IPS-18c (cell line): ENCODE measurements at regions not wholly inside any gene's neighbourhood (a gene's known extent, or its start where the extent isn't known, plus 50 kb on each side); places are given as distances from the start of the nearest gene placed in this dataset.
"Not testable (repeated sequence)": the region's sequence is repeated elsewhere in the genome, so short reads cannot be mapped to it uniquely, and the experiment has no call there.

ENCODE experiments used
- H3K4me3 ChIP-seq: 2 replicates; pipeline ENCODE4 v1.7.0; 2013; ENCODE audit warnings: low read depth, mild to moderate bottlenecking, low read length, moderate library complexity; ENCODE audit not compliant: insufficient read depth
- H3K9me3 ChIP-seq: one replicate; pipeline ENCODE4 v1.6.1; 2013; ENCODE audit warnings: mild to moderate bottlenecking, low read length, moderate library complexity; ENCODE audit not compliant: control insufficient read depth, insufficient read depth

DNA sequence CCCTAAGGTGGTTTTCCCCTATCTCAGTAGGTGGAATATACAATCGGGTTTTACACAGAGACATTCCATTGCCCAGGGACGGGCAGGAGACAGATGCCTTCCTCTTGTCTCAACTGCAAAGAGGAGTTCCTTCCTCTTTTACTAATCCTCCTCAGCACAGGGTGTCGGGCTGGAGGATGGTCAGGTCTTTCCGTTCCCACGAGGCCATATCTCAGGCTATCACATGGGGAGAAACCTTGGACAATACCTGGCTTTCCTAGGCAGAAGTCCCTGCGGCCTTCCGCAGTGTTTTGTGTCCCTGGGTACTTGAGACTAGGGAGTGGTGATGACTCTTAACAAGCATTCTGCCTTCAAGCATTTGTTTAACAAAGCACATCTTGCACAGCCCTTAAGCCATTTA lies 555.8 kb downstream of the HTR7 start:
- not testable (repeated sequence) for H3K9me3 ChIP-seq, H3K4me3 ChIP-seq

DNA sequence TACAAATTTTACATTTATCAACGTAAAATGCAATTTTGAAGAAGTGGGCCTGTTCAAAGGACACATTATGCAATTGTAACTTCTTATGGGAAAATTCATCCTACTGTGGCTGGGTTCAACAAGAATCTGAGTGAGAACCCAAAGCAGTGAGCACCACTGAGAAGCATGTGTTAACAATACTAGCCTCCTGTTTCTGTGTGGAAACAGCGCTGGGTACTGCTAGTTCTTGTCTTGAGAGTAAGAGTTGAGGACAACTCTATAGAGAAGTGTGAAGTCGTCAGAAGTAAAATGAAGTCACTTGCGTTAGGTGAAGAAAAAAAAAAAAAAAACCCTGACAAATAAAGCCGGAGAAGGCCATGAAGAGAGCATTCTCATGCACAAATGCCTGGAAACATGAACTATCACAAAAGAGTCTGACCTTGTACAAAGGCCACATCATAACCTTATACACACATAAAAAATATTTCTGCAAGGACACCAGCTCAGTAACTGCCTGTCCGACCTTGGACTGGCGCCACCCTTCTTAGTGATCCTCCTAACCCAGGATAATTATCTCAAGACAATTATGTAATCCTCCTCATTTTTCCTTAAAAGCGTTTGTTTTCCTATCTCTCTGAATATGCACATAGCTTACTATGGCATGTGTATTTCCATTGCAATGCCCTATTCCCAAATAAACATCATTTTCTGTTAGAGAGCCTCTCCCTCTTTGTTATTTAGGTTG lies 554.9 kb downstream of the HTR7 start:
- H3K9me3 ChIP-seq = no peaks in the 10 kb centered on the region
- H3K4me3 ChIP-seq = no peak overlapping the region

DNA sequence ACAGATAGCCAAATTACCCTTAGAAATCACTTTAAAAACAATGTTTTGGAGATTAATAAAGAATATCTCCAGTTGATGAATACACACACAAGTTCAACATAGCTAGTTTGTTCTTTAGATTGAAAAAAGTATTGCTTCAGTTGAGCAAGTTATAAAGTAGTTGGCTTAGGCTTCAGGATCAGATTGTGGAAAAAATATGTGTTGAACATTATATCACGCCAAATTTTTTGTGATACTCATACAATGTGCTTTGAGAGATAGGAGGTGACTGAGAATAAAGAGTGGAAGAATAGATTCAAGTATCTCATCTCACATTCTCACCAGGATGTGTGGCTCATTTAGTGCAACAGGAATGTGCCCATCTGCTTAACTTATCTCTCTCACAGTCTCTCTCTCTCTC lies 553.3 kb downstream of the HTR7 start:
- H3K9me3 ChIP-seq = no peaks in the 10 kb centered on the region
- no peak overlapping the region for H3K4me3 ChIP-seq

DNA sequence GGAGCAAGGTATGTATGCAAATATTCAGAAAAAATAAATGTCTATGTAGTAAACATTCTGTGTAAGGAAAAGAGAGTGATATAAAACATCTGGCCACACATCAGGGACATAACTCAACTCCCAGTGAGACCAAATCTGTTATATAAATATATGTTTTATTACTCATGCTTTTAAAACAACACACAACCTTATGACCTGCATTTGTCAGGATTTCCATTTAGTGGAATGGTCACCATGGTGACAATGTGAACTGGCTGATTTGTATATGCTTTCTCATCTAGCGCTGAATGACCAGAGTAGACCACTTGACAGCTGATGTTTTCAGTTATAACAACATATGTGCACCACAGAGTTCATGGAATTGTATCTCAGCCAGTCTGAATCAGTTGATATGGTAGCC lies 551.7 kb downstream of the HTR7 start:
- Histone ChIP-seq H3K9me3 (no peaks in the 10 kb centered on the region), H3K4me3 (no peak overlapping the region)

DNA sequence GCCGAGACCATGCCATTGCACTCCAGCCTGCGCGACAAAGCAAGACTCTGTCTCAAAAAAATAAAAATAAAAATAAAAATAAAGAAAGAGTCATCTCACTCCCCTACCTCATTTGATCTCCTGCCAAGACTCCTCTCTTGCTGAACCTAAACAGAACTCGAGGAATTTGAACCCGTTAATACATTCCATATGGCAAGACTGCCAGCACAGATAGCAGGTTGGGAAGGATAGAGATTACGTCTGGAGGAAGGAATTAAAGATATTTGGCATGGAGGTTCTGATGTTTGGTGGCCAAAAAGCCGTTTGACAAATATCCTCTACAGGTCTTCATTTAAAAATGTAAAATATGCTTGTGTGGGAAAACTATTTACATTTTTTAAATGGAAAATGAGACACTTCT lies 549.6 kb downstream of the HTR7 start:
- H3K4me3 ChIP-seq = no peak overlapping the region

DNA sequence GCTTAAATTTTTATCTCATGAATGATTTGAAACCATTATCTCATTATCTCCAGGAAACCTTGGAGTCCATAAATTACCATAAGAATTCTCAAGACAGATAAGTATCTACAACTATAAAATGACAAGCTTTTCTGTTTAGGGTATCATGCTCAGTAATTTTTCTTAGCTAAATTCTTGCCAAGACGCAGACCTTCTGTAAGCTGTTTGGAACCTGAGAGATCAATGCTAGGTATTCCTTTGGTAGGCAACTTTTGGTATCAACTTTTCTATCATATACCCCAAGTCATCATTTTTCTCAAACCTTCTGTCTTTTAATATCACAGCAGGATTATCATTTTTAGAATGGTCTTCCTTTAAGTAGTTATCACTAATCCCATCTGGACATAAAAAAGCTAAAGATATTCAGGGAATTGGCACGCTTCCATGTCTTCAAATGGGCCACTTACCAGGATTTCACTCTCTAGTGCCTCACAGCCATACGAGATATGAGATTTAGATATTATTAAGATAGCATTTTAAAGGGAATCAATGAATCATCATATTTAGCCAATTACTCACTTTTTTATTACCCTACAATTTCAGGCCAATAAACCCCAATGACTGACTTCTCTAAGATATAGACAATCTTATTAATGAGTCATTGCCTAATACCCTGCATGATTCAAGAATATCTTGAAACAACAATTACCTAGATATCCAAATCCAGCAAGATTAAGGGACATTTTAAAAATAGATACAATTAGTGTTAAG lies 544.1 kb downstream of the HTR7 start:
- H3K9me3 ChIP-seq = no peaks in the 10 kb centered on the region
- H3K4me3 ChIP-seq = no peak overlapping the region

More for the DNA sequence above, 549.6 kb downstream of the HTR7 start:
- no peaks in the 10 kb centered on the region for H3K9me3 ChIP-seq

DNA sequence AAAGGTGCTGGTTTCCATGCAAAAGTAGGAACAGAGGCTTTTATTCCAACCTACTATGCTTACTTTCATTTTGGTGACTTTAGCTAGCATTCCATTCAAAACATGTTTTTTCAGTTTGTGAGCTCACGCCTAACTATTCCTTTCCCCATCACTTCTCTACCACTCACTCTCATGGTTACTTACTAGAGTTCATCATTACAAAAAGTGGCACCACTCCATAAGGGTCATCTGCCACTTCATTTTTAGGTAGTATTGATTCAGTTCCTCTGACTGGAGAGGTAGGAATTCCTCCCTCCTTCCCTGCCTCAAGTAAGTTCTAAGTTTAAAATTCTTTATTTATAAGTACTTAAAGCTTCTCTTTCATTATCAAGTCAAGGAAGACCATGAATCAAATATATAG lies 543.1 kb downstream of the HTR7 start:
- no peaks in the 10 kb centered on the region for H3K9me3 ChIP-seq
- H3K4me3 ChIP-seq = no peak overlapping the region

DNA sequence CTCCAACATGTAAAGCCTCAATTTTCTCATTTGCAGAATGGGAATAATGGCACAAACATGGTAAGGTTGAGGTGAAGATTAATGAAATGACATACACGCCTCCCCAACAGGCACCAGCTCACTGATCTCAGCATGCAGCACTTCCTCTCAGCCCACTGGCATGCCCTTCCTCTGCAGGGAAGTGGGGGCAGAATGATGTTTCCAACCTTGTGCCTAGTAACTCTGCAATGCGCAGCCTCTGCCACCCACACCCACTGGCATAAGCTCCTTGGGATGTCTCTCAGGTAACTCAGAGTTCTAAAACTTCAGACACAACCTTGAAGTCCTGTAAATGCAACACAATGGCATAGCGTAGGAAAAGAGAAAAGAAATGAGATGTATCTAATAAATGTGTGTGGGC lies 540.7 kb downstream of the HTR7 start:
- no peak overlapping the region for H3K4me3 ChIP-seq
- no peaks in the 10 kb centered on the region for H3K9me3 ChIP-seq

DNA sequence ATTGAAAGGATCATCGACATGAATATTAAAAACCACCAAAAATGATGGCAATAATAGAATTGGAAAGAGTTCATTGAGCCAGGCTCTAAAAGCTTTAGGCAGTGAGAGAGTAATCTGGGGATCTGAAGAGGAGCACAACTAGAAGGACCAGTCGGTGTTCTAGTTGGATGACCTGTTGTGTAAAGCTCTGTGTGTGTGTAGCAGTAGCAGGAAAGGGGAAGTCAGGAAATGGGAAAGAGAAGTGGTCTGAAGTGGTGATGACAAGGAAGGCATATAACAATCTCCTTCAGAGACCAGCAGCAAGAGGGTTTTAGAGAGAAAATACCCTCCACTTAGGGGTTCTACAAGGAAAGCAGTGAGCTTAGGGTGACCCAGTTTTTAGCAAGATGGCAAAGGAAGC lies 539.2 kb downstream of the HTR7 start:
- Histone ChIP-seq H3K4me3 (no peak overlapping the region), H3K9me3 (no peaks in the 10 kb centered on the region)

DNA sequence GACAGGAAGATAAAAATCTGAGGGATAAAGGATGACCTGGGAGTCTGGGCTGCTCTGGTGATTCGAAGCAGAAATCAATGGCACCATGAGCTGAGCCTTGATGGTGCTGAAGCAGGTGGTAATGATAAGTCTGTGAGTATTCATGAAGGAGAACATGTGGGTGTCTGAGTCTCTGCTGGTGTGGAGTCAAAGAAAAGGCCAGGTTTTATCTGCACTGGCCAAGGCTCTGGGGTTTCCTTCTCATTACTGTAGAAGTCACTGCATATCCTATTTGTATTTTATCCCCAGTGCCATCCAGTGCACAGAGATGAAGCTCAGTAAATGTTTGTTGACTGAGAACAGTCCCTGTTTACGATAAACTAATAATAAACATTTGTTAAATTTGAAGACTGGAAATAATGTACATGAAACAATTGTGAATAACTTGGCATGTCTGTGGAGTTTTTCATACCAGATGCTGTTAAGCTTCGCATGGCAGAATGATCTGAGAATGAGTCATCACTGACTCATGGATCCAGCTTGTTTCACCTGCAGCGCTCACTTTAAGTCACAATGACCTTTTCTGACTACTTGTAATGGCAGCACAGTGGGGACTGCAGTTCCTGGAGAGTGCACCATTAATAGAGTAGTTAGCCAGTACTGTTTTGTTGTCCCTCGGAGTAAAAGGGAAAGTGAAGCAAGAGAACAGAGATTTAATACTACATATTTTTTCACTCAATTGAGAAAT lies 538.5 kb downstream of the HTR7 start:
- H3K4me3 ChIP-seq = no peak overlapping the region

DNA sequence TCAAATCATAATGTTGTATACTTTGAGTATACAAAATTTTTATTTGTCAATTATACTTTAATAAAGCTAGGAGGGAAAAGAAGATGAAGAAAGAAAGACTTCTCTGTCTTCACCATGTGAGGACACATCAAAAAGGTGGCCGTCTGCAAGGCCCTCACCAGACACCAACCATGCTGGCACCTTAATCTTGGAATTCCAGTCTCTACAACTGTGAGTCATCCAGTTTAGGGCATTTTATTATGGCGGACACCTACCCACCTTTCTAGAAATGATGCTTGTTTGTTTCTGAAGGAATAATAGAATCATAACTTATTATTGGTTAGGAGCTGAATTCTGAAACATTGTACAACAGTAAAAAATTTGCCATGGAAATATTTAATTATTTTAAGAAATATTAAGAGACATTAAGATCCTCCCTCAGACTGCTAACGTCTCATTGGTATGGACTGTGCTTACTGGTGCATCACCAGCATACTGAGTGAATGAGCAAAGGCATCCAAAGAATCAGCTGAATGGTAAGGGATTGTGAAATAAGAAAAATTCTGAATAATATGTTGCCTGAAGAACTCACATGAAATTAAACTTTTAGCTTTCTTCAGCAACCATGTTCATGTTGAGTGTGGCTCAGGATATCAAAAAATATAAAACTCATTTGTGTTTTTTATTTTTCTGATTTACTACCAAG lies 536.6 kb downstream of the HTR7 start:
- H3K9me3 ChIP-seq = no peaks in the 10 kb centered on the region

More for the DNA sequence above, 538.5 kb downstream of the HTR7 start:
- no peaks in the 10 kb centered on the region for H3K9me3 ChIP-seq

DNA sequence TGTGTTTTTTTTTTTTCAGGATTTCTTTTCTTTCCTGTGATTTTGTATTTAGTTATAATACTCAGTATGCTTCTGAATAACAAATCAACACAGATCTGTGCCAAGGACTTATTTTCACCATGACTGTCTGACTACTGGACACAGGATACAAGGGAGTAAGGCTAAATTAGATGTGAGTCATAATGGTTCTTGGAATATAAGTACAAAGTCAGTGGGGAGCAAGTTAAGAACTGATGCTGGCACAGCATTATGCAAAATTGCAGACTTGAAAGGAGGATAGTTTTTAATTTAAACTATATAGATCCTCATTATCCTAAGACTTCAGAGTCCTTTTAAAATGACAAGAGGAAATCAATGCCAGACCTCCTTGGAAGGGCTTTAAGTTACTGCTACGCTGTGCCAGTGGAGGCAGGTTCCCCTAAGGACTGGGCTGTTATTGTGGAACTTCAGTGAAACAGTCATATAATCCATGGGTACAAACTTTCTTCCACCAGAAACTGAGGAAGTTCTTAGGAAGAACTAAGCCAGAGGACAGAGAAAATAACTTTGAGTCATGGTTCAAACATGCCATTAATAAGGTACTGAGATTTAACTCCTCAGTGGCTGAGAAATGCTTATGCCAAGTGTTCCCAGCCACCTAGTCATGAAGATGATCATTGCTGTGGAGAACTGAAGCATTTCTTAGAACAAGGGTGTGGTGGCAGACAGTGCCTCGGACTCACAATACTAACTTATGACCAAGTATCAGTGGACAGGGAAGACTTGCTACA lies 531.2 kb downstream of the HTR7 start:
- Histone ChIP-seq H3K4me3 (no peak overlapping the region), H3K9me3 (no peaks in the 10 kb centered on the region)

More for the DNA sequence above, 536.6 kb downstream of the HTR7 start:
- no peak overlapping the region for H3K4me3 ChIP-seq

DNA sequence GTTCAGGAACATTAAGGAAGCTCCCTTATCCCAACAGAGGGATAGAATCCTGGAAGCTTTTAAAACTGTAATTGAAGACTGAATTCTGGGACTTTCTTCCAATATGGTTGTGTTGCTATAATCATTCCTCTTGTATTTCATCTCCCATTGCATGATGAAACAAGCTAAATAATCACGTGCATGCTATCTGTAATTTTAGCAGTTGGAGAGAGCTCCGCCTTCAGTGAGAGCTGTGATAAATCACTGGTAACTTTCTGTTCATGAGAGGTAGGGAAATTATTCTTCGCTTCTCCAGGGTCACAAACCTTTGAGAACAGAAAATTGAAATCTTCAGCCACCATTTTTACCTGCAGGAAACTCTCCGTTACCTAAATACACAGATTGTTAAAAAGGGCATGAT lies 530.2 kb downstream of the HTR7 start:
- Histone ChIP-seq H3K4me3 (no peak overlapping the region), H3K9me3 (no peaks in the 10 kb centered on the region)

DNA sequence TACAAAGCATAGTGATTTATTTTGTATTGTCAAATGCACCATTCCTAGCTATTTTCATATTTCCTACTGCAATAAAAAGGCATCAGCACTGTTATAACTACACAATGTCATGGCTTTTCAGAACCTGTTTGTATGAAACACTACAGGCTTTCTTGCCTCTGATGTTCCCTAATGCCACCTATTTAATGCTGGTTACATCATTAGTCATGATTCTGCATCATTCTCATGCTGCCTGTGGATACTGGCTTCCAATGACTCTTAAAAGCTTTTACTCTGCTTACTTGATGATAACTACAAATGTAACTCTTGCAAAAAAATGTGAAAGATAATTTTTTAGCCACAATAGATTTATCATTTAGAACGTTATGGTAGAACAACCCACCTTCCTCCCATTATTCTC lies 529.4 kb downstream of the HTR7 start:
- Histone ChIP-seq H3K9me3 (no peaks in the 10 kb centered on the region), H3K4me3 (no peak overlapping the region)

DNA sequence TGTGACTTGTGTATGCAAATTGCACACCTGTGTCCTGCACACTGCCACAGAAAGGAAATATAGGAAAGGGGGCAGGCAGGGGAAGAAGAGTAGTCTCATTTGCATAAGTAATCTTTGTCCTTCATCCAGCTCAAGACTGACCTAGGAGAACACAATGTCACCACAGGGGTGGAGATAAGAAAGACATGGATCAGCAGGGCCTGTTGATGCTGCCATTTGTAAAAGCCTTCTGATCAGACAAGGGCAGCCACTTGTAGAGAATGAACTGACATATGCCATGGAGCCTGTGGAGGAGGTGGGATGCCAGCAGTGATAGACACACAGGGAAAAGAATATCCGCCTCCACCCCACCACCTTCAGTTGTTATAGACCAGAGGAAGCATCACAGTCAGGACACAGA lies 528.9 kb downstream of the HTR7 start:
- Histone ChIP-seq H3K4me3 (no peak overlapping the region), H3K9me3 (no peaks in the 10 kb centered on the region)

DNA sequence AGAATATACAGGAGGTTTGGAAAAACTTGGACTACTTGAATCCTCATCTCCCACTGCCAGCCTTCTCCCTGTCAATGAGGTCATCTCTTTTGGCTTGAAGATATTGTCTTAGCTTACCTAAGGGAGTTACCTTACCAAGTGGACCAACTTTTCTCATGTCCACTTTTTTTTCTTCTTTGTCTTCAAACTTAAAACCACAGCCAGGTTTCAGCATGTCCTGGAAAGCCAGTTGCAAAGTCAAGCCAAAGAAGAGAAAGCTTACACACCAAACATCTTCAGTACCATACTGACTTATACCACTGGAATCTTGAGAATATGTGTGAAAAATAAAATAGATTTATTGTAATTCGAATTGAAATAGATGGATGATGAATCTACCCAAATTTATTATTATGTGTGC lies 520.5 kb downstream of the HTR7 start:
- Histone ChIP-seq H3K9me3 (no peaks in the 10 kb centered on the region), H3K4me3 (no peak overlapping the region)

DNA sequence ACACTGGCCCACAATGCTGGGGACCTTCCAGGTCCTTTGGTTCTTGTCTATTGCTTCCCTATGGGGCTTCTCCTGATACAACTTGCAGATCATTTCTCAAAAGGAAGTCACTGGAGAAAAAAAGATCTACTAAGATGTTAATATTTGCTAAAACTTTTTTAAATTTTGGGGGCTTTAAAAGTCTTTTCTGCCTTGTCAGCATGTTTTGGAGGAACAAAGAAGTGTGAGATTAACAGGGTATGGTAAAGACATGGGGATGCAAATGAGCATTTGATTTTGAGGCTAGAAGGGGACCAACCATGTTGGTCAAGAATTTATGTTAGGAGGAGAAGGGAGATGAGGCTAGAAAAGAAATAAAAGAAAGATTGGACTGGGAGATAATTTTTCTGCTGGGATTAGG lies 515.4 kb downstream of the HTR7 start:
- Histone ChIP-seq H3K4me3 (no peak overlapping the region), H3K9me3 (no peaks in the 10 kb centered on the region)
